ENCODE measurements at regions not wholly inside any gene's neighbourhood (a gene's known extent, or its start where the extent isn't known, plus 50 kb on each side); places are given as distances from the start of the nearest gene placed in this dataset.

DNA sequence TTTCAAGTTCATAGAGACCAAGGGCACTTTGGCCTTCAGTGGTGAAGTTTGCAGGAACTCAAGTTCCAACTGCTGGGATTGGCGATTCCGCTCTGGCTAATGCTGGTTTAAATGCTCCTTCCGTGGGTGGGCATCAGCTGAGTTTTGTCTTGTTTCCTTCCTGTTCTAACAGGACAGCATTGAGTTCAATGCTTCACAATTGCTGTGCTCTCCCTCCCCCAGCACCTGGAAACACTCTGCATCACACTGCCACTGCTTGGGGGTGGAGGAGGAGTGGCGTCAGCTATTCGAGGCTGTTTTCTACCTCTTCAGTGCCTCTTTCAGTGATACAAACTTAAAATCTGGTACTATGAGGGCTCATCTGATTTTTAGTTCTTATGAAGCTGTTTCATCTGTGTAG, 634.9 kb downstream of the FSCB start:
- DNase-seq: no peak
- Histone ChIP-seq H3K36me3 (no peaks in the 10 kb centered on the region), H3K4me3 (replicated peaks in 1 of 3) (no peak overlapping the region), H3K9me3 (no peaks in the 10 kb centered on the region), H3K27ac (no peak overlapping the region), H3K27me3 (no peaks in the 10 kb centered on the region), H3K4me1 (no peaks in the 10 kb centered on the region)
- TF ChIP-seq, protein P1, sequence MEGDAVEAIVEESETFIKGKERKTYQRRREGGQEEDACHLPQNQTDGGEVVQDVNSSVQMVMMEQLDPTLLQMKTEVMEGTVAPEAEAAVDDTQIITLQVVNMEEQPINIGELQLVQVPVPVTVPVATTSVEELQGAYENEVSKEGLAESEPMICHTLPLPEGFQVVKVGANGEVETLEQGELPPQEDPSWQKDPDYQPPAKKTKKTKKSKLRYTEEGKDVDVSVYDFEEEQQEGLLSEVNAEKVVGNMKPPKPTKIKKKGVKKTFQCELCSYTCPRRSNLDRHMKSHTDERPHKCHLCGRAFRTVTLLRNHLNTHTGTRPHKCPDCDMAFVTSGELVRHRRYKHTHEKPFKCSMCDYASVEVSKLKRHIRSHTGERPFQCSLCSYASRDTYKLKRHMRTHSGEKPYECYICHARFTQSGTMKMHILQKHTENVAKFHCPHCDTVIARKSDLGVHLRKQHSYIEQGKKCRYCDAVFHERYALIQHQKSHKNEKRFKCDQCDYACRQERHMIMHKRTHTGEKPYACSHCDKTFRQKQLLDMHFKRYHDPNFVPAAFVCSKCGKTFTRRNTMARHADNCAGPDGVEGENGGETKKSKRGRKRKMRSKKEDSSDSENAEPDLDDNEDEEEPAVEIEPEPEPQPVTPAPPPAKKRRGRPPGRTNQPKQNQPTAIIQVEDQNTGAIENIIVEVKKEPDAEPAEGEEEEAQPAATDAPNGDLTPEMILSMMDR (IDR thresholded peaks at IDR 0.05): no peak
- TF ChIP-seq POLR2A (IDR thresholded peaks at IDR 0.05): no peak
- intact Hi-C loops (cut with DNase I): no loop called here
- WGBS, 2 donors: 80 to 84% methylated on average over 5 of the region's 5 CpGs

DNA sequence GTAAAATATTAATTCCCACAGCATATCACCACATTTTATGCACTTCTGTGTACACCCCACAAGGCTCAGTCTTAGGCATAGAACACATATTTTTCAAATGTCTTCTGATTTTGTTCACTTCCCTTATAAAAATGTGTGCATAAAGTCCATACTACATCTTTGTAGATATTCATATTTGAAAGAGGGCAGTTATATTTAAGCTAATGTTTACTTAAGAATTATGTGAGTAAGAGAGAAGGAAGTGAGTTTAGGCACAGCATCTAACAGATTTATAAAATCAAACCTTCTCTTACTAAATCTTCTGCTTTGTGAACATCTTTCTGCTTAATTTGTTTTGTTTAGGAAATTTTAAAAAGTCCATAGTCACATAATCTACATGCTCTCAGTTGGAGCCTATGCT, 648.1 kb downstream of the FSCB start:
- no peak for TF ChIP-seq POLR2A (IDR thresholded peaks at IDR 0.05)
- TF ChIP-seq, protein P1 (IDR thresholded peaks at IDR 0.05): no peak
- Histone ChIP-seq H3K27me3 (no peaks in the 10 kb centered on the region), H3K36me3 (no peaks in the 10 kb centered on the region), H3K4me1 (no peaks in the 10 kb centered on the region), H3K4me3 (replicated peaks in 1 of 3) (no peak overlapping the region), H3K9me3 (no peaks in the 10 kb centered on the region), H3K27ac (no peak overlapping the region)
- DNase-seq: no peak
- intact Hi-C loops (cut with DNase I): no loop called here

DNA sequence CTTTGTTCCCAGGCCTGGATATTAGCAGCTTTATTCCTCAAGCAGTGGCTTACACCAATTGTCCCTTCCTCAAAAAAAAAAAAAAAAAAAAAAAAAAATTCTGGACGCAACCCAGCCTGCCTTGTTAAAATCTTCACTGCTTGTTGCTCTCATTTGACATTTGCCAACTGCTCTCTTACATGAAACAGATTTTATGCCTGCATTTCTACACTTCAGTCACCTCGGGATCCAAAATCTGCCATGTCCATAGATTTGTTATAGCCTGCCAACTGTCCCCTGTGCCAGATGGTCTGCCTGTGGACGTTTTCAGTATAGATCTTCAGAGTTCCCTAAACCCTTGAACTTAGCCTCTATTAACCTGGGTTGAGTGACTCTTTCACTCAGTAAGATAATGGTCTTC, 651.5 kb downstream of the FSCB start:
- no peak for TF ChIP-seq POLR2A (IDR thresholded peaks at IDR 0.05)
- TF ChIP-seq, protein P1 (IDR thresholded peaks at IDR 0.05): no peak
- Histone ChIP-seq H3K9me3 (no peaks in the 10 kb centered on the region), H3K36me3 (no peaks in the 10 kb centered on the region), H3K27me3 (no peaks in the 10 kb centered on the region), H3K4me1 (no peaks in the 10 kb centered on the region), H3K4me3 (replicated peaks in 1 of 3) (no peak overlapping the region), H3K27ac (no peak overlapping the region)
- WGBS, 2 donors: 67 to 70% methylated on average over 3 of the region's 3 CpGs
- intact Hi-C loops (cut with DNase I): no loop called here
- no peak for DNase-seq

DNA sequence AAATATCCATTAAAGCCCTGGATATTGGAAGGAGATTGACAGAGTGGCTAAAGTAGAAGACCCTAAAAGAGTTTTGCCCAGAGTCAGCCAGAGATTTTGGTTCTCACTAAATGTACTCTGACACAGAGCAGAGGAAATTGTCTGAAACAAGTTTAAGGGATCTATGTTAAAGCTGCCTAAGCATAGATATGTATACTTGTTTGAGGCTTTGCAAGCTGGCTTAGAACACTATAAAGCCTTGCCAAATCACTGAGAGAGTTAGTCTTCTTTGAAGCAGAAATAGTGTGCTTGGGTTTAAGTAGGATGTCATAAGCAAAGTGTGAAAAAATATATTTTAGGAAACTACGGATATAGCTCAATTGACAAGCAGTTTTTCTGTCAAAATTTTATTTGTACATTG, 653.5 kb downstream of the FSCB start:
- no peak for DNase-seq
- Histone ChIP-seq H3K27ac (no peak overlapping the region), H3K4me3 (replicated peaks in 1 of 3) (no peak overlapping the region), H3K36me3 (no peaks in the 10 kb centered on the region), H3K9me3 (no peaks in the 10 kb centered on the region), H3K27me3 (no peaks in the 10 kb centered on the region), H3K4me1 (no peaks in the 10 kb centered on the region)
- TF ChIP-seq POLR2A (IDR thresholded peaks at IDR 0.05): no peak
- TF ChIP-seq, protein P1 (IDR thresholded peaks at IDR 0.05): no peak
- intact Hi-C loops (cut with DNase I): no loop called here
- 89 to 91% methylated on average over 1 of the region's 1 CpG for WGBS, 2 donors

DNA sequence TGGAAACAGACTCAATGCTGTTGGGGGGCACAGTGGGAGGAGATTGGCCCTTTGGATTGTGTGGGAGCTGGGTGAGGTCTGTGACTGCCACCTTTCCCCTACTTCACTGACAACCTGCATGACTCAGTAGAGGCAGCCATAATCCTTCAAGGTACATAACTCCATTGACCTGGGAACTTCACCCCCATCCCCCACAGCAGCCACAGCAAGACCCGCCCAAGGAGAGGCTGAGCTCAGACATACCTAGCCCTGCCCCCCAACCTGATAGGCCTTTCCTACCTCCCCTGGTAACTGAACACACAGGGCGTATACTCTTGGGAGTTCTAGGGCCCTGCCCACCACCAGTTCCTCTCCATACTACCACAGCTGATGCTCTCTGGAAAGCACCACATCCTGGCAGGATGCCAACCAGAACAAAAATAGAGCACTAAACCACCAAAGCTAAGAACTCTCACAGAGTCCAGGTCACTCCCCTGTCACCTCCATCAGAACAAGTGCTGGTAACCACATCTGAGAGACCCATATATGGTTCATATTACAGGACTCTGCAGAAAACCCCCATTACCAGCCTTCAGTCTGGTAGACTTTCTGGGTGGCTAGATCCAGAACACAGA, 703.9 kb downstream of the FSCB start:
- DNase-seq: no peak
- no peak for TF ChIP-seq POLR2A (IDR thresholded peaks at IDR 0.05)
- TF ChIP-seq, protein P1 (IDR thresholded peaks at IDR 0.05): no peak
- H3K36me3 ChIP-seq: no peaks in the 10 kb centered on the region
- H3K27me3 ChIP-seq: no peaks in the 10 kb centered on the region
- H3K27ac ChIP-seq: no peak overlapping the region
- H3K9me3 ChIP-seq: no peaks in the 10 kb centered on the region
- 83 to 91% methylated on average over 2 of the region's 2 CpGs for WGBS, 2 donors
- H3K4me3 ChIP-seq (replicated peaks in 1 of 3): no peak overlapping the region
- H3K4me1 ChIP-seq: no peaks in the 10 kb centered on the region
- intact Hi-C loops (cut with DNase I): no loop called here

Measured in thyroid gland (tissue), 4 donors.